HPDE6-E6E7 (cell line): ENCODE measurements at regions not wholly inside any gene's neighbourhood (a gene's known extent, or its start where the extent isn't known, plus 50 kb on each side); places are given as distances from the start of the nearest gene placed in this dataset.
A peak's percentile ranks its signal among the peaks of the same experiment; 100 is the strongest.
"Not testable (repeated sequence)": the region's sequence is repeated elsewhere in the genome, so short reads cannot be mapped to it uniquely, and the experiment has no call there.

Source experiments
- DNase-seq: peaks from one replicate; pipeline ENCODE4 v3.0.0; 2011; ENCODE audit warnings: missing footprints; ENCODE audit errors: extremely low spot score

DNA sequence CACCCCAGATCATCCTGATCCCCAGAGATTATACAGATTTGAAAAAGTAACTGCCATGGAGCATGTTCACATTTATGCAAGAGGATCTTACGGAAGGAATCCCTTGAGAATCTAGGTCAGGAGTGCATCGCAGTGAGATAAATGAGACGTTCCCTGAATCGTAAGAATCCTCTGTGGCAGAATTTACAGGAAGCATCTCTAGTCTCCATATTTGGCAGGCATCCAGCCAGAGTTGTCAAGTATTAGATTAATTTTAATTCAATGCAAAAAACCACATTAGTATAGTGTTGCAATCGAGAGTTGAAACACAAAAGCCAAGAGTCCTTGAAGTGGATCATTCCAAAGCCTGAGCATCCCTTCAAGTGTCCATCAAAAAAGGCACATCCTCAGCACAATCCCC is 100.8 kb downstream of the RRAGC start:
- DNase-seq = no peak

DNA sequence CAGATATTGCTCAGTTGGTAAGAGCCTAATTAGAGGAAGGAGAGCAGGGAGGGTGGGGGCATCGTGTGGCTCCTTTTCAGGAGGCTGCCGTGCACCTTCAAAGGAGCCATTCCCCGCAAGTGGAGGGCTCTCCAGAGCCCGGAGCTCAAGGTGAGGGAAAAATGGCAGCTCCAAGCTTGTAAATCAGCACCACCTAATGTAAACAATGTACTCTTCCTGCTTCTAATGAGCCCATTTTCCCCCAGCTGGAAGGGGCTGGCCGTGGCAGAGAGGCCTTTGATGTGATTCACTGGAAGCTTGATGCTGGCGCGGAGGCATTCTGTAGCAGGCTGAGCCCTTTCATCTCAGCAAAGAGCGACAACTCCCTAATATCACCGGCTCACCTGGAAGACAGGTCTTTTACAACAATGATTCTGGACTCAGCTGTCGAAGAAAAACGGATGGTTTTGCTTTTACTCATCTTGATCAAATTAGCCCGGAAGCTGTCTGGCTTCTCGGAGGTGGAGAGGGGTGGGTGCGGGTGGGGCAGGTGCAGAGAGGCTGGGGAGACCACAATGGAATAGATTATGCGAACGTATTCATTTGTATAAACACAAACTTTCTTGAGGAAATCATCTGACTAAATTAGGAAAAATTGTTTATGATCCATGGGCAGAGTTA is 112.5 kb downstream of the RRAGC start:
- no peak for DNase-seq

DNA sequence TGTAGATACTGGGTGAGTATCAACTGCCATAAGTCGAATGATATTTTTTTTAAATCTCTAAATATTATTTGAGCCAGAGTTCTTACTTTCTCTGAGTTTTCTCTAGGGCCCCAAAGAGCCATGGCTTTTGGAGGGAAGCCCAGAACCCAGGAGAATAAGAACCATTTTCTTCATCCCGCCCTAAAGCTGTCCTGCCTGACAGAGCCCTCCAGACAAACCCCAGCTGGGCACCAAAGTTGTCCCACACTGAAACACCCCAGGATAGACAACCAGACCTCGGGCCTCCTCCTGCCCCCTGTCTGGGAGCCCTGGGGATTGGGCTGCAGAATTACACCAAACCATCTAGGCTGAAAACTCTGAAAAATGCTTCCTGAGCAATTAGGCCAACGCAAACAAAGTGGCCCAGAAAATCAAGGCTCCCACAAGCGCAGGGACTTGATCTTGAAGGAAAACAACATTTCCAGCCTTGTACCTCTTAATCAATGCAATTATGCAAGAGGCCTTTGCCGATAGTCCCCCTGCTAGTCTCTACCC is 113.1 kb downstream of the RRAGC start:
- DNase-seq = no peak

DNA sequence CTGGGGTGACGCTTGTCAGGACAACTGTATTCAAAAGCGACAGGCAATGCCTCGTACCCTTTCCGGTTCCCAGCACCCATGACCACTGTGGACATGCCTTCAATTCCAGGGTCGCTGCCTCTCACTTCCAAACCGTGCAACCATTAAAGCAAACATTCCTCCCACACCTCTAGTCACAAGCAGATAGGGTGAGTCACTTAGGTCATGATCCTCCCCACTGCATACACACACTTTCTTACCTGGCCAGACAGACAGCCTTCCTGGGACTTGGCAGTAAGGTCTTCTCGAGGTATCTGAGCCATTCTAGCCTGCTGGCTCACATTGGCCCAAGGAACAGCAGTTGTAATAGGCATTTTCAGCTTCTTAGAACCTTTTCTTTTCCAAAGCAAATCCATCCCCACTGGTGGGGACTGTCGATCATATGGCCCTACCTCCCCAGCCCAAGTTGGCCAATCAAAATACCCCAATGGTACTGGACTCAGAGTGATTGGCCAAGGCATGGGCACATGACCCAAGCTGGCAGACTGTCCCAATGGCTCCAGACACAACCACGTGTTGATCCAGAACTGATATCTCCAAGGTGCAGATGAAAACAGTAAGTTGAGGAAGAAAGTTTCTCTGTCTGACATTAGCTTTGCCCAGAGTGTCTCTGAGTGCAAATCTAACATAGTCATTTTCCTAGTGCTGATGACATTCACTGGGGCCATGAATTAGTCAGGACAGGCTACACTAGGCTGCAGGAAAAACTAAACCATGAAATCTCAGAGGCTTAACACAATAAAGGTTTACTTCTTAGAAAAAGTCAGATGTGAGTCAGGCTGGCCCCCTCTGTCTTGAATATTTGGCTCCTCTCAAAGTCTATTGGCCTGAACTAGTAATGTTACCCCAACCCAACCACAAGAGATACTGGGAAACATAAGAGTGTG is 113.8 kb downstream of the RRAGC start:
- peak; percentile 12 for DNase-seq

DNA sequence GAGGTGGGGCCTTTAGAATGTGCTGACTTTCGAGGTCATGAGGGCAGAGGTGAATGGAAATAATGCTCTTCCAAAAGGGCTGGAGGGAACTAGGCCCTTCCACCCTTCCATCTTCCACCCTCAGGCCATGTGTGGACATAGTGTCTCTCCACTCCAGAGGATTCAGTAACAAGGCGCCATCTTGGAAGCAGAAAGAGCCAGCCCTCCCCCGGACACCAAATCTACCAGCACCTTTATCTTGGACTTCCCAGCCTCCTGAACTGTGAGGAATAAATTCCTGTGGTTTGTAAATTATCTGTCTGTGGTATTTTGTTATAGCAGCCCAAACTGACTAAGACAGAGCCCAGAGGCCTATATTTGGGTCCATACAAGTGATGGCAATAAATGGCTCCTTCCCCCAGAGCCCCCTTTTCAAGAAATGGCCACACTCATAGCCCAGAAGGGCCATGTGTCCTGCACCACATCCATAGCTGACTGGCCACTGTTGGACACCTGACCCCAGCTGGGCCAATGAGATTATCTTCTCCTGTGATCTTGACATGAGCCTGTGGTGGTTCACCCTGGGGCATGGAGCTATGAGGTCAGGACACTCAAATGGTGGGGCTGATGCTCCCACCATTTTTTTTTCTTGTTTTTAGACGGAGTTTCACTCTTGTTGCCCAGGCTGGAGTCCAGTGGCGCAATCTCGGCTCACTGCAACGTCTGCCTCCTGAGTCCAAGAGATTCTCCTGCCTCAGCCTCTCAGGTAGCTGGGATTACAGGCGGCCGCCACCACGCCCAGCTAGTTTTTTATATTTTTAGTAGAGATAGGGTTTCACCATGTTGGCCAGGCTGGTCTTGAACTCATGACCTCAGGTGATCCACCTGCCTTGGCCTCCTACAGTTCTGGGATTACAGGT is 114.9 kb downstream of the RRAGC start:
- no peak for DNase-seq

DNA sequence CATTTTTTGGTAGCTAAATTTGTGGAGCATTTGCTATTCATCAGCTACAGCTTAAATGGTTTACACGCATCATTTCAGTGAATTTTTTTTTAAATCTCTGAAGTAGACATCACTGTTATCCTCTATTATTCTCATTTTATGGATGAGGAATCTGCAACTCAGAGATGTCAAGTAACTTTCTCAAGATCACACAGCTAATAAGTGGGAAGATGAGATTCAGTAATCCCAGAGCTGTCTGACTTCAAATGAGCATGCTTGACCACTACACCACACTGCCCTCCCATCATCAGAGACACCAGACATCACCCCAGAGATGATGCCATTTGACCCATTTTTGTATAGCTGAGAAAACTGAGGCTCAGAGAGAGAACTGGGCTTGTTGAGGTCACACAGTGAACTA is 116.4 kb downstream of the RRAGC start:
- DNase-seq = no peak

DNA sequence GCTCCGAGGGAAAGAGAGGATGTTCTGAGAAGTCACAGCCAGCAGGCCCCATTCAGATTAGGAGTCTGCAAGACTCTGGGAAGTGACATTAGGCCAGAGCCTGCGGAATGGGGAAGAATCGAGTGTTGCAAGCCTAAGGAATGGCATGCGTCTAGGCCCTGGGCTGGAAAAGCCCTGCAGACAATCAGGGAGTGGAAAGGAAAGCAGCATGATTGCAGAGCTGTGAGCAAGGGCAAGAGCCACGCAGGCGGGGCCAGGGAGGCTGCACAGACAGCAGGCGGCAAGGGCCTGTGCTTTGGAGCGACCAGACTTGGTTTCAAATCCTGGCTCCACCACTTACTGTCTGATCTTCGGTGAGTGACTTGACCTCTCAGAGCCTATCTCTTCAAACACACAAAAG is 118.2 kb downstream of the RRAGC start:
- DNase-seq = no peak

DNA sequence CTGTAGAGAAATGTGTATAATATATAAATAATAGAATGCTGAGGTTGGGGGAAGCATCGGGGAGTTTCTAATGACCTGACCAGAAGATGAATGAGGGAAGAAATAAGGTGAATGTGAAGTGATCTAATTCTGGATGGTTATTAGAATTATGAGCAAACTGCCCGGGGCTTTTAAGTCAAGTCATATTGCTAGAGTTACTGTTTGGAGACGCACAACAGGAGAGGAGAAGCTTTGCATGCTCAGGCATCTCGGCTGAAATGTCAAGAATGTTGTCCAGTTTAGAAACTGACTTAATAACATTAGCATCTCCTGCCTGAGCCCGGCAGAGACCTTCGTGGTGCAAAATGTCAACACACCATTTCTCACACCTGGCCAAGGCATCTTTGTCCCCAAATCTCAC is 119.1 kb downstream of the RRAGC start:
- DNase-seq = no peak

DNA sequence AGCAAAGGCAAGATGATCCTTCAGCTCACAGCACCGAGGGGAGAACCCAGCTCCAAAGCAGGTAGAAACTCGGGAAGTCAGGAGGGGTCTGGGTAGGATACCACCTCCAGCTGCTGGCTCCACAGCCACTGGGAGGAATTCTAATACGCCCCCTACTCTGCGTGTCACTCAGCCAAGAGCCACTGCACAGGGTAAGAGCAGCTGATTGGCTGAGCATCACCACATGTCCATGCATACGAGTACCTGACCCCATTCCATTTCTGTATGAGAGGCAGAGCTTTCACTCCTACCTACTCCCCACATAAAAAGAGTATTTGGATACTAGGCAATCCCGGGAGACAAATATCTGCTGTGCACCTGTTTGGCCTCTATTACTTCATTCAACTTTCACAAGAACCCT is 121.4 kb downstream of the RRAGC start:
- no peak for DNase-seq

DNA sequence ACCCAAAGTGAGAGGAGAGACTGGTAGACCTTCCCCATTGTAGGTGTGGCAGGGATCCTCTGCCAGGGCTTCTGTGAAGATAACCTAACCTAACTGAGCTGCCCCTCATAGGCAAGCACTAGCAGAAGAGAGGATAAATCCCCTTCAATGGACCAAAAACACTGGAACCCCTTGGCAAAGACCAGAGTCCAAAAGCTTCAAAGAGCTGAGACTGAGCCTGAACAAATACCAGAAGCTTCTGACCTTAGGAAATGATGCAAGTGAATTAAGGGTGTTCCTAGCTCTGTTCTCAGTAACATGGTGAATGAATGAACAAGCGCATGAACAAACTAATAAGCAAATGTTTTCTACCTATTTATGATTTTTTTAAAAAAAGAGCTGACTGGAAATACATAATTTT is 123.2 kb downstream of the RRAGC start:
- no peak for DNase-seq

DNA sequence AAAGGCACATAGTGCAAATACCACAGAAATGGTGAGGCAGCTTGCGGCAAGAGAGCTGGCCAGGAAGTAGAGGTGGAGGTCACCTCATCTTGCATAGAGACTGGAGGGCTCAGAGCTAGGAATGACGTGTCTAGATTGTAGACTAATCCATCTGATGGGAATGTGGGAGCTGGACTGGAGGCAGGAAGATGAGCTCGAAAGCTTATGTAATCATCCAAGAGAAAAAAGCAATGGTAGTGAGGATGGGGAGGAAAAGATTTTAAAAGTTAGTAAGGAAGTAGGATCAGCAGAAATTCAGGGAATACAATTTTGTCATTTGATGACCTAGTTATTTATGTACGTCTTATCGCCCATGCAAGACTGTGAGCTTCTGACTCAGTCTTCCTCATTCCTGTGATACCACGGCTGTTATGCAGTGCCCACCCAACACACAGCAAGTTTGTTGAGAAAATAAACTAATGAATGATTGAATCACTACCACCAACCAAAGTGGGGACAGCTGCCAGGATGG is 123.9 kb downstream of the RRAGC start:
- DNase-seq = no peak

DNA sequence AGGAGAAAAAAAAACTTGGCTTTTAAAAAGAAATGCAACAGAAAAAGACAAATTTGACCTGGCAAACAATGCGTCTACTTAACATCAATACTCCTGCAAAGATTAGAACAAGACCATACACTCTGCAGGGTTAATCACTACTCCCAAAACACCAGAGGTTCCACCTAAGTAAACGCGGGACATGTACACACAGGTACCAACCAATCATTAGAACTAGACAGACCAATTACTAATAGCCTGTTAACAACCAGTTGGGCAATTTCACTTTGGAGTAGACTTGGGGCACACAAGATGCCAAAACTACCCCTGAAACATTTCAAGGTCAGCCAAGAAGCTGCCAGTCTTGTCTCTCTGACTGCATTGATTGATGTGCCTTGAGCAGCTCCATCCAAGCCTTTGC is 125.8 kb downstream of the RRAGC start:
- no peak for DNase-seq

DNA sequence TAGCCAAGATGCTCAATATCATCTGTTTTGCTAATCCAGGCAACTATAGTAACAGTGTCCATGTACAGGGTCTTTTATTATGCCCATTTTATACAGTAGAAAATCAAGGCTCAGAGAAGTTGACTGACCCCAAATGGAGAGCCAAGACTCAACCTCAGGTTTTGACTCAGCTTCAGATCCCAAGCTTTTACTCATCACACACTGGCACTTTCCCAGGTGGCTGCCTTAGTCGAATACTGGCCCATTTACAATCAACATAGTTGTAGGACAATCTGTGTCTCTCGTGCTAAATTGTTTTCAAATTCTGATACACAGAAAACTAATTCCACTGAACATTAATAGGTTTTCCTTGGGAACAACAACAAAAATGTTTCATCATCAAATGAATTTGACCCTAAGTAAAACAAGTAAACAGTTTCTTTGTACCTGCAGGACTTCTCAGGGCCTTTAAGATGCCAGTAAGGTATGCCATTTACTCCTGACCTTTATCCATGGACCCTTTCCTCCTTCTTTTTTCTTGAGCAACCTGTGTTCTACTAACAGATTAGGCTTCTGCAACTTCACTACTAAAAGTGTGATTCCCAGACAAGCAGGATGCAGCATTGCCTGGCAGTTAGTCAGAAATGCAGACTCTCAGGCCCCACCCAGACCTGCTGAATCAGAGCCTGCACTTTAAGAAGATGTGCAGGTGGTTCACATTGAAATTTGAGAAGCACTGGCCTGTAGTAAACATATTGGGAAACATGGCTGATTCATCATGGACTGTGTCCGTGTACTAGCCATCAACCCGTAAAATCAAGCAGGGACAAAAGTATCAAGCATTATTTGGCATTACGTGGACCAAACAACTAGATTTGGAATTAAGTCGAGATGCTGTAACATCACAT is 128.8 kb downstream of the RRAGC start:
- peak; percentile 15 for DNase-seq

DNA sequence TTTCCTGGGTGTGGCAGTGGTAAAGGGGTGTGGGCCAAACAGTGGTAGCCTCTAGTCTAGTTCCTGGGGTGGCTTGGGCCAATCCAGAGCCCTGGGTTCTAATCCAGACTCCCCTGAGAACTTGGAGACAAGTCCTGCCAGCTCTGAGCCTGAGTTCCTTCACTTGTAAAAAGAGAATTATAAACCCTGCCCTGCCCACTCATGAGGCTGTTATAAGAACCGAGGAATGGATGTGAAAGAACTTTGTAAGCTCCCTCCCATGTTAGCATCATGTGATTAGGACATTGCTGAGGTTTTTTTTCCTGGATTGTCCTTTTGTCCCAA is 131.0 kb downstream of the RRAGC start:
- no peak for DNase-seq

DNA sequence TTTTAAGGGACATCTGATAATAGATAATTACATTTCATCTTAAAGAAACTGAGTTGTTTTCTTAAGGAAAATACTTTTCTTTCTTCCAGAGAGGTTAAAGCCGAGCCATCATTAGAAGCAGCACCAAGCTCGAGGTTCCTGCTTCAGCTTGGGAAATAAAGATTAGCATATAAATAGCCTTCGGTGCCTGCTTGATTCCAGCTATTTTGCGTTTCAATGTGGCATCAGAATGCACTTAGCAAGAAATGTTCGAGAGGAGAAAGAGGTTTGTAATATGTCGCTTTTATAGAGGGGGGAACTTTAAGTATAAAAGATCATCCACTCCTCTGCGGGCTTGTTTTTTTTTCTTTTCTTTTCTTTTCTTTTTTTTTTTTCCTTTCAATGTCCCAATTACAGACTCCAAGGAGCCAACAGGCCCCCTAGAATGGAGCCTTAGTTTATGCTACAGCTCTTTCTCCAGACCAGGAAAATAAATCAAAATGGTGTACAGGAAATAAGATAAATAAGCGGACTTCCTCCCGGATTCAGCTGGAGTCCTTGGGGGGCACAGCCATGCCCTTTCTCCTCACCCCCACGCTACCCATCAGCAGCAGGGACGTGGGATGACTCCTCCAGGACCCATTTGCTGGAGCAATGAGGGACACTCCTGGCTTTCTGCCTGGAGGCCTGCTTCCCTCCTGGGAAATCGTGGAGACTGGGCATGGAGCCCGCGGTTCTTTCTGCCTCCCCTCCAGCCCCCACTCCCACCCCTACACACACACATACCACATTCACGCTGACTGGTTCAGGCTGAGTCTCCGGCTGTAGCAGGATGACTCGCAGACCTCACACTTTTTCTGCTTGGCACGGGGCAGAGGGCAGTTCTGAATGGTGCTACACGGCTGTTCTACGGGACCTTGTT is 131.6 kb downstream of the RRAGC start:
- no peak for DNase-seq

DNA sequence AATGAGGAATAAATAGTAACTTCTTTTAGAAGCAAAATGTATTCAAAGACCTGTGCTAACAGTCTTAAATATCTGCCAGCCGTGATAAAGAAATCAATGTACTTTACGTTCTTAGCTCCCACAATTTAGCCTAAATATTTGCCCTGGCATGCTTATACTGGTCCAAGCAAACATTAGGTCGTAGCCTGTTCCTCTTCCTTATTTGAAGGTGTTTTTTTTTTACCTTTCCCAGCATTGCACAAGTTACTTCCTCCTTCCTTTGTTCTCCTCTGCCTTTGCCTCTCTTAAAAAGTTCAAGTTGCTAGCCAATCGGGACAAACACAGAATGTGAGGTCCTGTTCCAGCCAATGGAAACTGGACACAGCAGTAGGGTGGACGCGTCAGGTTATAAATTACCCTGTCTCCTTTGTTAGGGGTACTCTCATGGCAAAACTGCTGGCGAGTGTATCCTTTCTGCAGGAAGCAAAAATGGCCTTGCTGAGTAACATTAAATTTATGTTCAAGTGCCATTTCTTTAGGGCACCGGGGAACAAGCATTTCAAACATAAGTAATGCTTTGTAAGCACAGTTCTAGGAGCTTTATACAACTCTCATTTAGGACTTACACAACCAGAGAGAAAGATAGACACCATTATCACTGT is 134.1 kb downstream of the RRAGC start:
- not testable (repeated sequence) for DNase-seq

DNA sequence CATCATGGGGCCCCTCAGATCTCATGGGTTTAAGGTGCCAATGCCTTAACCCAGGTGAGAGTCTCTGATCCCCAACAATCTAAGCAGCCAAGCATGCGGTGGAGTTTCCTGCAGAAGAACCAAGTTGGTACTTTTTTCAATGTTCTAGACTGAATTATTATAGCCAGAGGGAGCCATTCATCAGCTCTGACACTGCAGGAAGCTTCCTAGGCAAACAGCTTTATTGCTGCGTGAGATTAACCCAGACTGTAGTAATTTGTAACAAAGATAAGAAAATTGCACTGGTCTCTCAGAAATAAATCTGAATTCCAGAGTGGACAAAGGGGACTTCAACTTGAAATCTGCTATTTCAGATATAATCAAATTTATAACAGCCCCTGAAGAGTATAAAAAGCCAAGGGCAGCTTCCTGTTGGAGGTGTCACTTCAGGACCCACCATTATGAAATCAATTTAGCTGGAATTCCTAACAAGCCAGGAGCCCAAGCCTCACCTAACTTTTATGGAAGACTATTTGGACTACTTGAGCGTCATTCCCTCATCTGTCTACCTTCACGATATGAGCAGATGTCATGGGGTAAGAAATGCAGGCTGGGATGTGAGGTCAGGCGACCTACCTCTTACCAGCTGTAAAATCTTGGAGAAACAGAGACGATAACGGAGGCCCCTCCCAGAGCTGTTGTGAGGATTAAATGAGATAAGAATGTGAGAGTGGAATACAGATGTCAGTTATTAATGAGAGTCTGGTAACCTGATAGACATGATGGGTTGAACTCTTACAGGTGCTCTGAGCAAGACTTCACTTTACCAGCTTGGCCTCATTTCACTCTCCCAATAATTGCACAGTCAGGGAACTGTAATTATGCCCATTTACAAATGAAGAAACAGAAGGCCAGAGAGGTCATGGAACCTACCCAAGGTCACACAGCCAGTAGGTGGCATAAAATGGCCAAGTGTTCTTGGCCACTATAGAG is 135.1 kb downstream of the RRAGC start:
- no peak for DNase-seq

DNA sequence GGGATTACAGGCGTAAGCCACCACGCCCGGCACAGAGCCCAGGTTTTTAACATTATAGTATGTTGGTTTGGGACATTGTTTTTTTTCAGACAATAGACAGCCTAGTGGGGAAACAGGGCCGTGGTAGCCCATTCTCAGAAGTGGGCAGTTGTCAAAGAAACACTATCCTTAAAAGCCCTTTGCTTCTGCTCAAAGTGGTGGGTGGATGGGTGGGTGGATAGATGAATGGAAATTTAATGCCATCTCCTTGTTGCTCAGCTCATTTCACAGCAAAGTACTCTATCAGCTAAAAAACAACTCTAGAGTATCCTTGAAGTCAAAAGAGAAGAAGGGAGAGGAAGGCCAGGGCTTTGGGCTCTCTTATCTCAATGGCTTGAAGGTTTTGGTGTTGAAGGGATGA is 137.8 kb downstream of the RRAGC start:
- no peak for DNase-seq
